ES-I3 (cell line): ENCODE measurements at regions not wholly inside any gene's neighbourhood (a gene's known extent, or its start where the extent isn't known, plus 50 kb on each side); places are given as distances from the start of the nearest gene placed in this dataset.

Experiments used
- H3K36me3 ChIP-seq: 2 replicates; pipeline ENCODE4 v1.6.1; 2013; ENCODE audit warnings: mild to moderate bottlenecking, low read length, control low read depth, moderate library complexity; ENCODE audit not compliant: insufficient read depth
- H3K4me1 ChIP-seq: 2 replicates; pipeline ENCODE4 v1.6.1; 2013; ENCODE audit warnings: mild to moderate bottlenecking, control low read depth, low read length; ENCODE audit not compliant: insufficient read depth
- H3K9ac ChIP-seq: 2 replicates; pipeline ENCODE4 v1.6.1; 2013; ENCODE audit warnings: low read depth, mild to moderate bottlenecking, low read length, moderate library complexity
- H3K9me3 ChIP-seq: 2 replicates; pipeline ENCODE4 v1.6.1; 2013; ENCODE audit warnings: mild to moderate bottlenecking, low read length, moderate library complexity; ENCODE audit not compliant: control insufficient read depth, insufficient read depth

GRCh38 chr7:46852795-46853194 is 729.1 kb downstream of the TNS3 start:
- H3K4me1 ChIP-seq, result no peaks in the 10 kb centered on the region
- no peaks in the 10 kb centered on the region for H3K9me3 ChIP-seq
- no peak overlapping the region for H3K9ac ChIP-seq
- H3K36me3 ChIP-seq, result no peaks in the 10 kb centered on the region

- Histone ChIP-seq H3K4me1 (no peaks in the 10 kb centered on the region), H3K9ac (no peak overlapping the region), H3K36me3 (no peaks in the 10 kb centered on the region), H3K9me3 (no peaks in the 10 kb centered on the region)
These were observed 731.2 kb downstream of the TNS3 start for GRCh38 chr7:46850563-46851330.

GRCh38 chr7:46848944-46849343 is 733.0 kb downstream of the TNS3 start:
- Histone ChIP-seq H3K36me3 (no peaks in the 10 kb centered on the region), H3K9me3 (no peaks in the 10 kb centered on the region)

GRCh38 chr7:46848311-46848710 is 733.6 kb downstream of the TNS3 start:
- no peaks in the 10 kb centered on the region for H3K4me1 ChIP-seq
- H3K9me3 ChIP-seq, result no peaks in the 10 kb centered on the region
- H3K9ac ChIP-seq, result no peak overlapping the region
- H3K36me3 ChIP-seq, result no peaks in the 10 kb centered on the region

More at GRCh38 chr7:46848944-46849343, 733.0 kb downstream of the TNS3 start:
- Histone ChIP-seq H3K9ac (no peak overlapping the region), H3K4me1 (no peaks in the 10 kb centered on the region)

- Histone ChIP-seq H3K4me1 (no peaks in the 10 kb centered on the region), H3K36me3 (no peaks in the 10 kb centered on the region), H3K9ac (no peak overlapping the region), H3K9me3 (no peaks in the 10 kb centered on the region)
These were observed 734.8 kb downstream of the TNS3 start for GRCh38 chr7:46847126-46847525.

GRCh38 chr7:46844486-46844885 is 737.4 kb downstream of the TNS3 start:
- Histone ChIP-seq H3K9ac (no peak overlapping the region), H3K9me3 (no peaks in the 10 kb centered on the region), H3K4me1 (no peaks in the 10 kb centered on the region), H3K36me3 (no peaks in the 10 kb centered on the region)

GRCh38 chr7:46841248-46841647 is 740.7 kb downstream of the TNS3 start:
- Histone ChIP-seq H3K9me3 (no peaks in the 10 kb centered on the region), H3K9ac (no peak overlapping the region), H3K4me1 (no peaks in the 10 kb centered on the region), H3K36me3 (no peaks in the 10 kb centered on the region)

GRCh38 chr7:46839651-46840050 is 742.3 kb downstream of the TNS3 start:
- H3K4me1 ChIP-seq, result no peaks in the 10 kb centered on the region
- no peaks in the 10 kb centered on the region for H3K9me3 ChIP-seq
- H3K9ac ChIP-seq, result no peak overlapping the region
- no peaks in the 10 kb centered on the region for H3K36me3 ChIP-seq

- H3K9ac ChIP-seq, result no peak overlapping the region
These were observed 743.4 kb downstream of the TNS3 start for GRCh38 chr7:46838463-46838862.

GRCh38 chr7:46835556-46835955 is 746.4 kb downstream of the TNS3 start:
- Histone ChIP-seq H3K36me3 (no peaks in the 10 kb centered on the region), H3K9ac (no peak overlapping the region), H3K9me3 (no peaks in the 10 kb centered on the region), H3K4me1 (no peaks in the 10 kb centered on the region)

More at GRCh38 chr7:46838463-46838862, 743.4 kb downstream of the TNS3 start:
- Histone ChIP-seq H3K9me3 (no peaks in the 10 kb centered on the region), H3K4me1 (no peaks in the 10 kb centered on the region), H3K36me3 (no peaks in the 10 kb centered on the region)

GRCh38 chr7:46834921-46835320 is 747.0 kb downstream of the TNS3 start:
- H3K9ac ChIP-seq, result no peak overlapping the region

GRCh38 chr7:46833197-46833596 is 748.7 kb downstream of the TNS3 start:
- Histone ChIP-seq H3K4me1 (no peaks in the 10 kb centered on the region), H3K9ac (no peak overlapping the region), H3K9me3 (no peaks in the 10 kb centered on the region), H3K36me3 (no peaks in the 10 kb centered on the region)

More at GRCh38 chr7:46834921-46835320, 747.0 kb downstream of the TNS3 start:
- no peaks in the 10 kb centered on the region for H3K4me1 ChIP-seq
- no peaks in the 10 kb centered on the region for H3K36me3 ChIP-seq
- no peaks in the 10 kb centered on the region for H3K9me3 ChIP-seq

GRCh38 chr7:46832136-46832535 is 749.8 kb downstream of the TNS3 start:
- Histone ChIP-seq H3K9me3 (no peaks in the 10 kb centered on the region), H3K9ac (no peak overlapping the region), H3K4me1 (no peaks in the 10 kb centered on the region)

GRCh38 chr7:46819819-46820218 is 762.1 kb downstream of the TNS3 start:
- H3K36me3 ChIP-seq, result no peaks in the 10 kb centered on the region
- H3K4me1 ChIP-seq, result no peaks in the 10 kb centered on the region
- H3K9me3 ChIP-seq, result peaks cover 3% of the 10 kb centered on the region; the same call in 1 of the 2 replicates
- H3K9ac ChIP-seq, result no peak overlapping the region

More at GRCh38 chr7:46832136-46832535, 749.8 kb downstream of the TNS3 start:
- no peaks in the 10 kb centered on the region for H3K36me3 ChIP-seq

GRCh38 chr7:46814516-46815250 is 767.2 kb downstream of the TNS3 start:
- Histone ChIP-seq H3K9me3 (peaks cover 3% of the 10 kb centered on the region; the same call in 1 of the 2 replicates), H3K9ac (no peak overlapping the region), H3K4me1 (peaks cover 12% of the 10 kb centered on the region), H3K36me3 (no peaks in the 10 kb centered on the region)
